Ectodermal cell (in vitro differentiated cells): ENCODE measurements at regions not wholly inside any gene's neighbourhood (a gene's known extent, or its start where the extent isn't known, plus 50 kb on each side); places are given as distances from the start of the nearest gene placed in this dataset.

Experiments
- H3K27ac ChIP-seq: 2 replicates; pipeline ENCODE4 v1.7.0; 2013; ENCODE audit warnings: mild to moderate bottlenecking, low read depth, low read length; ENCODE audit not compliant: insufficient read depth, poor library complexity, severe bottlenecking
- H3K27me3 ChIP-seq: 2 replicates; pipeline ENCODE4 v1.7.0; 2013; ENCODE audit warnings: mild to moderate bottlenecking, low read length; ENCODE audit not compliant: insufficient read depth, control insufficient read depth, poor library complexity, severe bottlenecking
- H3K36me3 ChIP-seq: one replicate; pipeline ENCODE4 v1.7.0; 2013; ENCODE audit warnings: low read length; ENCODE audit not compliant: control insufficient read depth, insufficient read depth
- H3K4me1 ChIP-seq: one replicate; pipeline ENCODE4 v1.7.0; 2013; ENCODE audit warnings: low read length; ENCODE audit not compliant: control insufficient read depth, insufficient read depth
- H3K4me3 ChIP-seq: 2 replicates; pipeline ENCODE4 v1.7.0; 2013; ENCODE audit warnings: low read depth, low read length, control low read depth; ENCODE audit not compliant: insufficient read depth
- H3K9me3 ChIP-seq: 2 replicates; pipeline ENCODE4 v1.7.0; 2013; ENCODE audit warnings: mild to moderate bottlenecking, low read length, moderate library complexity; ENCODE audit not compliant: control insufficient read depth
- WGBS, 2 experiments: methylation state at CpG; one replicate each; pipeline ENCODE4 v1.1.7; 2013; ENCODE audit warnings: missing lambda C conversion rate in 2 of 2; 5-methylcytosine and 5-hydroxymethylcytosine counted together

GRCh38 chr11:134632347-134633119 is 220.5 kb upstream of the B3GAT1 start:
- Histone ChIP-seq H3K27me3 (no peaks in the 10 kb centered on the region), H3K4me3 (no peak overlapping the region), H3K9me3 (no peaks in the 10 kb centered on the region), H3K4me1 (no peaks in the 10 kb centered on the region), H3K27ac (no peak overlapping the region), H3K36me3 (no peaks in the 10 kb centered on the region)
- WGBS, 2 experiments = 77 to 80% methylated on average over 16 of the region's 16 CpGs

GRCh38 chr11:134630861-134631260 is 218.8 kb upstream of the B3GAT1 start:
- H3K4me1 ChIP-seq = no peaks in the 10 kb centered on the region

GRCh38 chr11:134628426-134628825 is 216.4 kb upstream of the B3GAT1 start:
- Histone ChIP-seq H3K27me3 (no peaks in the 10 kb centered on the region), H3K9me3 (no peaks in the 10 kb centered on the region), H3K4me1 (no peaks in the 10 kb centered on the region), H3K4me3 (no peak overlapping the region), H3K36me3 (no peaks in the 10 kb centered on the region), H3K27ac (no peak overlapping the region)
- WGBS, 2 experiments = 87 to 88% methylated on average over 6 of the region's 6 CpGs

More at GRCh38 chr11:134630861-134631260, 218.8 kb upstream of the B3GAT1 start:
- no peaks in the 10 kb centered on the region for H3K27me3 ChIP-seq
- no peaks in the 10 kb centered on the region for H3K36me3 ChIP-seq
- no peaks in the 10 kb centered on the region for H3K9me3 ChIP-seq
- 77 to 82% methylated on average over 13 of the region's 13 CpGs for WGBS, 2 experiments
- H3K27ac ChIP-seq = no peak overlapping the region
- H3K4me3 ChIP-seq = no peak overlapping the region

- H3K36me3 ChIP-seq = no peaks in the 10 kb centered on the region
- no peak overlapping the region for H3K4me3 ChIP-seq
- 89 to 92% methylated on average over 4 of the region's 4 CpGs for WGBS, 2 experiments
- H3K27ac ChIP-seq = no peak overlapping the region
- no peaks in the 10 kb centered on the region for H3K4me1 ChIP-seq
- no peaks in the 10 kb centered on the region for H3K27me3 ChIP-seq
- no peaks in the 10 kb centered on the region for H3K9me3 ChIP-seq
These were observed 214.0 kb upstream of the B3GAT1 start for GRCh38 chr11:134626032-134626431.

GRCh38 chr11:134625631-134626030 is 213.6 kb upstream of the B3GAT1 start:
- H3K27ac ChIP-seq = no peak overlapping the region
- H3K4me3 ChIP-seq = no peak overlapping the region
- no peaks in the 10 kb centered on the region for H3K27me3 ChIP-seq
- no peaks in the 10 kb centered on the region for H3K36me3 ChIP-seq
- H3K9me3 ChIP-seq = no peaks in the 10 kb centered on the region
- 93% methylated on average over 3 of the region's 3 CpGs for WGBS, 2 experiments
- no peaks in the 10 kb centered on the region for H3K4me1 ChIP-seq

- no peaks in the 10 kb centered on the region for H3K36me3 ChIP-seq
- no peaks in the 10 kb centered on the region for H3K9me3 ChIP-seq
- no peak overlapping the region for H3K27ac ChIP-seq
- WGBS, 2 experiments = 92% methylated on average over 3 of the region's 3 CpGs
- H3K4me3 ChIP-seq = no peak overlapping the region
- H3K27me3 ChIP-seq = no peaks in the 10 kb centered on the region
- no peaks in the 10 kb centered on the region for H3K4me1 ChIP-seq
These were observed 213.1 kb upstream of the B3GAT1 start for GRCh38 chr11:134625151-134625550.

GRCh38 chr11:134624166-134624920 is 212.3 kb upstream of the B3GAT1 start:
- 87 to 90% methylated on average over 8 of the region's 8 CpGs for WGBS, 2 experiments

GRCh38 chr11:134623711-134624110 is 211.7 kb upstream of the B3GAT1 start:
- WGBS, 2 experiments = 95 to 96% methylated on average over 5 of the region's 5 CpGs
- Histone ChIP-seq H3K4me1 (no peaks in the 10 kb centered on the region), H3K27me3 (no peaks in the 10 kb centered on the region), H3K4me3 (no peak overlapping the region), H3K36me3 (no peaks in the 10 kb centered on the region), H3K27ac (no peak overlapping the region), H3K9me3 (no peaks in the 10 kb centered on the region)

More at GRCh38 chr11:134624166-134624920, 212.3 kb upstream of the B3GAT1 start:
- Histone ChIP-seq H3K4me3 (no peak overlapping the region), H3K36me3 (no peaks in the 10 kb centered on the region), H3K4me1 (no peaks in the 10 kb centered on the region), H3K27me3 (no peaks in the 10 kb centered on the region), H3K27ac (no peak overlapping the region), H3K9me3 (no peaks in the 10 kb centered on the region)

GRCh38 chr11:134622458-134622857 is 210.4 kb upstream of the B3GAT1 start:
- H3K4me1 ChIP-seq = no peaks in the 10 kb centered on the region
- no peaks in the 10 kb centered on the region for H3K27me3 ChIP-seq
- no peak overlapping the region for H3K27ac ChIP-seq
- no peak overlapping the region for H3K4me3 ChIP-seq
- no peaks in the 10 kb centered on the region for H3K9me3 ChIP-seq
- WGBS, 2 experiments = 90 to 98% methylated on average over 6 of the region's 6 CpGs
- no peaks in the 10 kb centered on the region for H3K36me3 ChIP-seq

GRCh38 chr11:134617360-134617759 is 205.3 kb upstream of the B3GAT1 start:
- Histone ChIP-seq H3K36me3 (no peaks in the 10 kb centered on the region), H3K4me3 (no peak overlapping the region), H3K4me1 (no peaks in the 10 kb centered on the region), H3K9me3 (no peaks in the 10 kb centered on the region), H3K27me3 (no peaks in the 10 kb centered on the region), H3K27ac (no peak overlapping the region)
- 94 to 95% methylated on average over 9 of the region's 9 CpGs for WGBS, 2 experiments
